ENCODE measurements at regions not wholly inside any gene's neighbourhood (a gene's known extent, or its start where the extent isn't known, plus 50 kb on each side); places are given as distances from the start of the nearest gene placed in this dataset.

DNA sequence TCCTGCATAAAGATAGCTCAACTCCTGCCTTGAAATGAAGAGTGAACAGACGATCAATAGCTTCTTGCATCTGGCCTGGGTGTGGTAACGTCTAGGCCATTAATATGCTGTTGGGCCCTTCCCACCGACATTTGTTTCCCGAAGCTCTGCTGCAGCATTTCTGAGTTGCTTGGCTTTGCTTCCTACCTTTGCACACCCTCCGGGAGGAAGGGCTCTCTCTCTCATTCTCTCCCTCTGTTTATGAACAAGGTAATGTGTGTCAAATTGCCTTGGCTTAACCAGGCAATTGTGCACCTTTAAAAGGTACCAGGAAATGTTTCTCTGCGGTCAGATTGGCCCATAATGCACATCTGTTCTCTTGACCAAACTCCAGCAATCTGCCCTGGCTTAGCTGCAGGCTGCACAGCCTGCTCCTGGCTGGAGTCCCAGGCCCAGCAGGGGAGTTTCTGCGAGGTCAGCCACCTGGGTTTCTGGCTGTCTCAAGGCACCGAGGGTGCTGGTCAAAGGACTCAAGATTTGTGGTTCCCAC lies 223.7 kb downstream of the SNX10 start:
- TF ChIP-seq, protein P1, sequence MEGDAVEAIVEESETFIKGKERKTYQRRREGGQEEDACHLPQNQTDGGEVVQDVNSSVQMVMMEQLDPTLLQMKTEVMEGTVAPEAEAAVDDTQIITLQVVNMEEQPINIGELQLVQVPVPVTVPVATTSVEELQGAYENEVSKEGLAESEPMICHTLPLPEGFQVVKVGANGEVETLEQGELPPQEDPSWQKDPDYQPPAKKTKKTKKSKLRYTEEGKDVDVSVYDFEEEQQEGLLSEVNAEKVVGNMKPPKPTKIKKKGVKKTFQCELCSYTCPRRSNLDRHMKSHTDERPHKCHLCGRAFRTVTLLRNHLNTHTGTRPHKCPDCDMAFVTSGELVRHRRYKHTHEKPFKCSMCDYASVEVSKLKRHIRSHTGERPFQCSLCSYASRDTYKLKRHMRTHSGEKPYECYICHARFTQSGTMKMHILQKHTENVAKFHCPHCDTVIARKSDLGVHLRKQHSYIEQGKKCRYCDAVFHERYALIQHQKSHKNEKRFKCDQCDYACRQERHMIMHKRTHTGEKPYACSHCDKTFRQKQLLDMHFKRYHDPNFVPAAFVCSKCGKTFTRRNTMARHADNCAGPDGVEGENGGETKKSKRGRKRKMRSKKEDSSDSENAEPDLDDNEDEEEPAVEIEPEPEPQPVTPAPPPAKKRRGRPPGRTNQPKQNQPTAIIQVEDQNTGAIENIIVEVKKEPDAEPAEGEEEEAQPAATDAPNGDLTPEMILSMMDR (conservative IDR thresholded peaks at IDR 0.05; ENCODE audit: low read depth, low read length) = no peak
- TF ChIP-seq EZH2 (IDR thresholded peaks at IDR 0.05; ENCODE audit: low read length, unreplicated experiment) = no peak
- no peak for TF ChIP-seq EZH2phosphoT487 (IDR thresholded peaks at IDR 0.05; ENCODE audit: borderline replicate concordance, low read length)

Measured in PC-3 (cell line).